Ishikawa (cell line): ENCODE measurements at regions not wholly inside any gene's neighbourhood (a gene's known extent, or its start where the extent isn't known, plus 50 kb on each side); places are given as distances from the start of the nearest gene placed in this dataset.

Experiments
- CREB1 ChIP-seq: IDR thresholded peaks from 2 replicates; pipeline ENCODE4 v1.6.1; 2012; ENCODE audit warnings: low read depth
- EP300 ChIP-seq: IDR thresholded peaks from 2 replicates; pipeline ENCODE4 v1.6.1; 2012; ENCODE audit warnings: borderline replicate concordance
- MAX ChIP-seq: IDR thresholded peaks from 2 replicates; pipeline ENCODE4 v1.6.1; 2012
- RAD21 ChIP-seq: IDR thresholded peaks from 2 replicates; pipeline ENCODE4 v1.6.1; 2012; ENCODE audit warnings: low read depth
- TCF12 ChIP-seq: IDR thresholded peaks from 2 replicates; pipeline ENCODE4 v1.6.1; 2012; ENCODE audit warnings: low read depth
- TEAD4 ChIP-seq: IDR thresholded peaks from 2 replicates; pipeline ENCODE4 v1.6.1; 2012
- USF1 ChIP-seq: IDR thresholded peaks from 2 replicates; pipeline ENCODE4 v1.6.1; 2012
- YY1 ChIP-seq: IDR thresholded peaks from 2 replicates; pipeline ENCODE4 v1.6.1; 2012; ENCODE audit warnings: low read depth
- ZBTB7A ChIP-seq: IDR thresholded peaks from 2 replicates; pipeline ENCODE4 v1.6.1; 2012; ENCODE audit warnings: low read depth

GRCh38 chr1:166579557-166580501, 259.4 kb upstream of the POGK start:
- no peak for TF ChIP-seq EP300
- no peak for TF ChIP-seq TEAD4
- no peak for TF ChIP-seq USF1
- no peak for TF ChIP-seq RAD21
- no peak for TF ChIP-seq TCF12
- TF ChIP-seq YY1 = no peak
- no peak for TF ChIP-seq MAX
- TF ChIP-seq ZBTB7A = no peak
- TF ChIP-seq CREB1 = no peak
